T-cell (primary cell): ENCODE measurements at regions not wholly inside any gene's neighbourhood (a gene's known extent, or its start where the extent isn't known, plus 50 kb on each side); places are given as distances from the start of the nearest gene placed in this dataset.

Source experiments
- ATAC-seq, 4 experiments: fragments of 200-7000 bp in 3 of 4; fragments of 150-1000 bp in 1 of 4; cut with Tn5 transposase; replicated peaks in 1 of 4; 1 replicate in 3 of 4; 2 replicates in 1 of 4; pipeline ENCODE4 v1.10.0; 2021; ENCODE audit warnings: moderate library complexity in 3 of 4, mild to moderate bottlenecking in 2 of 4, moderate number of reproducible peaks in 1 of 4
- CTCF ChIA-PET, 2 donors: fragments of 300-600 bp; sonication (Branson Sonifier 250); formaldehyde crosslinking; loops; one replicate each; lab custom pipeline; 2022; ENCODE audit warnings: antibody characterized with exemption in 2 of 2; lab: Charles Lee
- POLR2A ChIA-PET, 2 donors: fragments of 300-600 bp; sonication (Branson Sonifier 250); formaldehyde crosslinking; loops; one replicate each; lab custom pipeline; 2022; ENCODE audit warnings: antibody characterized with exemption in 2 of 2; lab: Charles Lee
- DNase-seq, 35 experiments: peaks; one replicate each; pipeline versions ENCODE4 v3.0.0 to v3.0.0-alpha.2; 2013 to 2023
- H3K27ac ChIP-seq: one replicate; pipeline ENCODE4 v1.5.1; 2013; ENCODE audit warnings: low read length
- H3K27me3 ChIP-seq, 2 experiments: replicated peaks in 1 of 2; 1 replicate in 1 of 2; 2 replicates in 1 of 2; pipeline versions ENCODE4 v1.6.1 to v1.7.0; 2013; ENCODE audit warnings: low read length in 1 of 2, mixed read lengths in 1 of 2; ENCODE audit not compliant: control insufficient read depth in 2 of 2, insufficient read depth in 2 of 2; ENCODE audit errors: extremely low read depth in 1 of 2
- H3K36me3 ChIP-seq, 2 donors: 1 replicate in 1 of 2; 2 replicates in 1 of 2; pipeline versions ENCODE4 v1.6.1 to v1.7.0; 2013; ENCODE audit warnings: low read length in 1 of 2; ENCODE audit not compliant: control insufficient read depth in 2 of 2, insufficient read depth in 1 of 2; ENCODE audit errors: extremely low read depth in 1 of 2
- H3K4me1 ChIP-seq, 2 experiments: 1 replicate in 1 of 2; 2 replicates in 1 of 2; pipeline versions ENCODE4 v1.6.1 to v1.7.0; 2013; ENCODE audit warnings: low read length in 2 of 2, mixed read lengths in 1 of 2; ENCODE audit not compliant: insufficient read depth in 2 of 2, control insufficient read depth in 1 of 2; ENCODE audit errors: extremely low read depth in 1 of 2
- H3K4me3 ChIP-seq, 2 donors: 1 replicate in 1 of 2; 2 replicates in 1 of 2; pipeline versions ENCODE4 v1.5.1 to v1.7.0; 2013; ENCODE audit warnings: mild to moderate bottlenecking in 2 of 2, low read length in 1 of 2, moderate library complexity in 1 of 2; ENCODE audit not compliant: control insufficient read depth in 1 of 2; ENCODE audit errors: extremely low read depth in 1 of 2
- H3K9me3 ChIP-seq: 2 replicates; pipeline ENCODE4 v1.7.0; 2013
- H3K27ac Mint-ChIP-seq, 2 donors: one replicate each; pipeline ENCODE4 v1.8.0; 2020 to 2021; ENCODE audit warnings: mild to moderate bottlenecking in 2 of 2, mixed read lengths in 2 of 2
- H3K27me3 Mint-ChIP-seq, 2 donors: one replicate each; pipeline ENCODE4 v1.8.0; 2021 to 2022; ENCODE audit warnings: mixed read lengths in 2 of 2
- H3K36me3 Mint-ChIP-seq: one replicate; pipeline ENCODE4 v1.8.0; 2021; ENCODE audit warnings: mixed read lengths
- H3K4me1 Mint-ChIP-seq, 3 donors: one replicate each; pipeline ENCODE4 v1.8.0; 2020 to 2022; ENCODE audit warnings: mixed read lengths in 3 of 3, mild to moderate bottlenecking in 1 of 3
- H3K4me3 Mint-ChIP-seq, 3 donors: one replicate each; pipeline ENCODE4 v1.8.0; 2020 to 2022; ENCODE audit warnings: mild to moderate bottlenecking in 3 of 3, mixed read lengths in 3 of 3, moderate library complexity in 3 of 3
- H3K9me3 Mint-ChIP-seq, 3 donors: one replicate each; pipeline ENCODE4 v1.8.0; 2020 to 2022; ENCODE audit warnings: mixed read lengths in 3 of 3
- WGBS: methylation state at CpG from one replicate; pipeline ENCODE4 v1.1.5; 2013; ENCODE audit warnings: missing lambda C conversion rate; ENCODE audit not compliant: insufficient coverage; 5-methylcytosine and 5-hydroxymethylcytosine counted together

GRCh38 chr11:122177238-122177637 lies 61.2 kb upstream of the BLID start:
- H3K27me3 ChIP-seq: no peaks in the 10 kb centered on the region
- H3K9me3 ChIP-seq: no peaks in the 10 kb centered on the region
- H3K9me3 Mint-ChIP-seq: no peaks in the 10 kb centered on the region
- no peaks in the 10 kb centered on the region for H3K4me1 ChIP-seq
- no peaks in the 10 kb centered on the region for H3K36me3 Mint-ChIP-seq
- CTCF ChIA-PET: no interaction called here
- no CpG with 5 or more reads among the region's 1 CpG for WGBS
- no peak overlapping the region for H3K27ac ChIP-seq
- no peaks in the 10 kb centered on the region for H3K4me1 Mint-ChIP-seq
- DNase-seq (no peak), ATAC-seq (no peak)
- no peak overlapping the region for H3K4me3 ChIP-seq
- H3K27ac Mint-ChIP-seq: no peak overlapping the region
- H3K36me3 ChIP-seq: no peaks in the 10 kb centered on the region
- H3K27me3 Mint-ChIP-seq: peaks cover 0 to 6% of the 10 kb centered on the region in 2 donors
- POLR2A ChIA-PET: no interaction called here
- H3K4me3 Mint-ChIP-seq: no peak overlapping the region

GRCh38 chr11:122176651-122177050 lies 60.6 kb upstream of the BLID start:
- ChIA-PET POLR2A (no interaction called here), CTCF (no interaction called here)
- DNase-seq: no peak
- Histone ChIP-seq H3K27me3 (no peaks in the 10 kb centered on the region), H3K36me3 (no peaks in the 10 kb centered on the region), H3K27ac (no peak overlapping the region), H3K4me3 (no peak overlapping the region), H3K9me3 (no peaks in the 10 kb centered on the region), H3K4me1 (no peaks in the 10 kb centered on the region)
- H3K9me3 Mint-ChIP-seq: no peaks in the 10 kb centered on the region
- H3K36me3 Mint-ChIP-seq: no peaks in the 10 kb centered on the region
- H3K27ac Mint-ChIP-seq: no peak overlapping the region
- 50% methylated on average over 1 of the region's 3 CpGs for WGBS
- no peak for ATAC-seq
- no peaks in the 10 kb centered on the region for H3K4me1 Mint-ChIP-seq
- no peak overlapping the region for H3K4me3 Mint-ChIP-seq
- H3K27me3 Mint-ChIP-seq: peaks cover 0 to 6% of the 10 kb centered on the region in 2 donors

GRCh38 chr11:122175306-122175705 lies 59.3 kb upstream of the BLID start:
- ATAC-seq (no peak), DNase-seq (no peak)
- Mint-ChIP-seq H3K9me3 (peaks cover 0 to 6% (median 0%) of the 10 kb centered on the region in 3 donors), H3K27me3 (peaks cover 0 to 10% of the 10 kb centered on the region in 2 donors), H3K4me1 (no peaks in the 10 kb centered on the region), H3K27ac (no peak overlapping the region), H3K36me3 (no peaks in the 10 kb centered on the region), H3K4me3 (no peak overlapping the region)
- Histone ChIP-seq H3K9me3 (no peaks in the 10 kb centered on the region), H3K4me1 (no peaks in the 10 kb centered on the region), H3K36me3 (no peaks in the 10 kb centered on the region), H3K4me3 (no peak overlapping the region), H3K27ac (no peak overlapping the region), H3K27me3 (no peaks in the 10 kb centered on the region)
- no CpG with 5 or more reads among the region's 3 CpGs for WGBS
- CTCF ChIA-PET: no interaction called here
- POLR2A ChIA-PET: no interaction called here

GRCh38 chr11:122173587-122173986 lies 57.6 kb upstream of the BLID start:
- Histone ChIP-seq H3K4me3 (no peak overlapping the region), H3K27ac (no peak overlapping the region), H3K27me3 (no peaks in the 10 kb centered on the region), H3K4me1 (no peaks in the 10 kb centered on the region), H3K9me3 (no peaks in the 10 kb centered on the region), H3K36me3 (no peaks in the 10 kb centered on the region)
- Mint-ChIP-seq H3K4me1 (no peaks in the 10 kb centered on the region), H3K9me3 (peaks cover 0 to 6% (median 0%) of the 10 kb centered on the region in 3 donors), H3K27me3 (peaks cover 0 to 6% of the 10 kb centered on the region in 2 donors), H3K4me3 (no peak overlapping the region), H3K27ac (no peak overlapping the region), H3K36me3 (no peaks in the 10 kb centered on the region)
- CTCF ChIA-PET: no interaction called here
- no peak for DNase-seq
- POLR2A ChIA-PET: interaction anchor here in 1 of 2 donors (0.6 kb wide), 2 partner anchors 16 kb away, joined by 3 to 6 read pairs; no protein-coding TSS in a partner anchor
- no CpG with 5 or more reads among the region's 4 CpGs for WGBS
- ATAC-seq: no peak

- Mint-ChIP-seq H3K9me3 (peaks cover 0 to 6% (median 0%) of the 10 kb centered on the region in 3 donors), H3K27ac (no peak overlapping the region), H3K27me3 (peaks cover 0 to 4% of the 10 kb centered on the region in 2 donors), H3K36me3 (no peaks in the 10 kb centered on the region), H3K4me1 (no peaks in the 10 kb centered on the region), H3K4me3 (no peak overlapping the region)
- no peak for DNase-seq
- no CpG with 5 or more reads among the region's 1 CpG for WGBS
- H3K27me3 ChIP-seq: no peaks in the 10 kb centered on the region
- ChIA-PET CTCF (no interaction called here), POLR2A (no interaction called here)
- no peak overlapping the region for H3K4me3 ChIP-seq
- H3K36me3 ChIP-seq: no peaks in the 10 kb centered on the region
- no peaks in the 10 kb centered on the region for H3K9me3 ChIP-seq
- no peaks in the 10 kb centered on the region for H3K4me1 ChIP-seq
- ATAC-seq: no peak
- H3K27ac ChIP-seq: no peak overlapping the region
These were observed 57.0 kb upstream of the BLID start for GRCh38 chr11:122173074-122173450.

GRCh38 chr11:122172352-122173073 lies 56.5 kb upstream of the BLID start:
- Mint-ChIP-seq H3K4me1 (no peaks in the 10 kb centered on the region), H3K27ac (no peak overlapping the region), H3K9me3 (peaks cover 0 to 6% (median 0%) of the 10 kb centered on the region in 3 donors), H3K27me3 (peaks cover 0 to 4% of the 10 kb centered on the region in 2 donors), H3K36me3 (no peaks in the 10 kb centered on the region), H3K4me3 (no peak overlapping the region)
- Histone ChIP-seq H3K9me3 (no peaks in the 10 kb centered on the region), H3K36me3 (no peaks in the 10 kb centered on the region), H3K4me1 (no peaks in the 10 kb centered on the region), H3K27ac (no peak overlapping the region), H3K27me3 (no peaks in the 10 kb centered on the region), H3K4me3 (no peak overlapping the region)
- ATAC-seq (no peak), DNase-seq (no peak)
- CTCF ChIA-PET: no interaction called here
- no CpG with 5 or more reads among the region's 3 CpGs for WGBS
- POLR2A ChIA-PET: no interaction called here
